ENCODE measurements at regions not wholly inside any gene's neighbourhood (a gene's known extent, or its start where the extent isn't known, plus 50 kb on each side); places are given as distances from the start of the nearest gene placed in this dataset.

- Histone ChIP-seq H3K4me2 (ENCODE audit: insufficient read depth, low read length) (no peak overlapping the region), H2AFZ (ENCODE audit: low read depth, low read length) (no peak overlapping the region), H3K9me3 (replicated peaks; ENCODE audit: control insufficient read depth, insufficient read depth, low read length) (no peaks in the 10 kb centered on the region), H3K9me1 (replicated peaks; ENCODE audit: control insufficient read depth, extremely low read depth, insufficient read depth, low read length) (no peaks in the 10 kb centered on the region), H3K27me3 (ENCODE audit: control insufficient read depth in 2 of 2, insufficient read depth in 2 of 2, low read length in 2 of 2) (no peaks in the 10 kb centered on the region), H3K9ac (replicated peaks; ENCODE audit: extremely low read depth, insufficient read depth, low read length) (no peak overlapping the region), H3K79me2 (ENCODE audit: control insufficient read depth, insufficient read depth, low read length) (no peaks in the 10 kb centered on the region), H3K36me3 (ENCODE audit: control insufficient read depth in 2 of 2, extremely low read depth in 1 of 2, insufficient read depth in 2 of 2, low read length in 2 of 2) (no peaks in the 10 kb centered on the region), H3K4me1 (ENCODE audit: control insufficient read depth, extremely low read depth, insufficient read depth, low read length) (no peaks in the 10 kb centered on the region), H3K27ac (ENCODE audit: insufficient read depth, low read depth, low read length) (no peak overlapping the region), H3K4me3 (replicated peaks in 1 of 3; ENCODE audit: insufficient read depth in 1 of 3, low read depth in 1 of 3, low read length in 3 of 3) (no peak overlapping the region), H4K20me1 (replicated peaks; ENCODE audit: control insufficient read depth, extremely low read depth, insufficient read depth, low read length) (no peaks in the 10 kb centered on the region)
- no peak for DNase-seq (ENCODE audit: low read depth, low spot score)
- POLR2A ChIA-PET: no interaction called here
- dilution Hi-C loops (cut with MboI; ENCODE audit: extremely low pct_ligation_motif_present, low sequenced_read_pairs): no loop called here
- no TSS peak for BruUV-seq (replicated peaks)
- CTCF ChIA-PET: no interaction called here
- intact Hi-C loops (cut with micrococcal nuclease): no loop called here
- no peak for FAIRE-seq
- no peak for TF ChIP-seq EZH2 (IDR thresholded peaks at IDR 0.05; ENCODE audit: borderline replicate concordance, low read depth, low read length, severe bottlenecking)
- TF ChIP-seq, protein P1, sequence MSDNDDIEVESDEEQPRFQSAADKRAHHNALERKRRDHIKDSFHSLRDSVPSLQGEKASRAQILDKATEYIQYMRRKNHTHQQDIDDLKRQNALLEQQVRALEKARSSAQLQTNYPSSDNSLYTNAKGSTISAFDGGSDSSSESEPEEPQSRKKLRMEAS (IDR thresholded peaks at IDR 0.05; ENCODE audit: insufficient read depth, insufficient read length): no peak
- TF ChIP-seq POLR2AphosphoS5 (IDR thresholded peaks at IDR 0.05; ENCODE audit: insufficient read depth, low read depth, low read length): no peak
- TF ChIP-seq MYC (IDR thresholded peaks at IDR 0.05; ENCODE audit: low read depth, low read length): no peak
- TF ChIP-seq GATA2 (IDR thresholded peaks at IDR 0.05; ENCODE audit: insufficient read depth, insufficient read length, low read depth, low read length): no peak
- TF ChIP-seq CTCF (IDR thresholded peaks at IDR 0.05; ENCODE audit: extremely low read depth in 1 of 2, insufficient read depth in 1 of 2, low read depth in 1 of 2, low read length in 2 of 2): no peak
- TF ChIP-seq FOS (IDR thresholded peaks at IDR 0.05; ENCODE audit: borderline replicate concordance, insufficient read depth, low read length): no peak
- no peak for TF ChIP-seq POLR2A (IDR thresholded peaks at IDR 0.05; ENCODE audit: low read depth, low read length)
- TF ChIP-seq JUN (IDR thresholded peaks at IDR 0.05; ENCODE audit: borderline replicate concordance, insufficient read depth, insufficient read length, low read depth): no peak
Observed at GRCh38 chr12:63008372-63008771, 73.4 kb upstream of the PPM1H start.

Data from endothelial cell of umbilical vein (primary cell).